Kidney epithelial cell (primary cell): ENCODE measurements at regions not wholly inside any gene's neighbourhood (a gene's known extent, or its start where the extent isn't known, plus 50 kb on each side); places are given as distances from the start of the nearest gene placed in this dataset.

Experiments used
- DNase-seq: peaks from one replicate; pipeline ENCODE4 v3.0.0-alpha.2; 2010; ENCODE audit warnings: low read depth
- H3K27me3 ChIP-seq: 2 replicates; pipeline ENCODE4 v1.6.0; 2011; ENCODE audit warnings: low read length; ENCODE audit not compliant: control insufficient read depth, insufficient read depth
- H3K36me3 ChIP-seq: 2 replicates; pipeline ENCODE4 v1.5.1; 2011; ENCODE audit warnings: low read length; ENCODE audit not compliant: control insufficient read depth, insufficient read depth
- H3K4me3 ChIP-seq: 2 replicates; pipeline ENCODE4 v1.5.1; 2011; ENCODE audit warnings: low read depth, mild to moderate bottlenecking, control low read depth, low read length
- TF ChIP-seq, protein P1 (sequence below): IDR thresholded peaks from 2 replicates; pipeline ENCODE4 v1.5.1; 2011; ENCODE audit warnings: mild to moderate bottlenecking, moderate library complexity, low read length, control low read depth, inconsistent platforms; ENCODE audit not compliant: insufficient read depth, poor library complexity, severe bottlenecking

- Histone ChIP-seq H3K36me3 (no peaks in the 10 kb centered on the region), H3K4me3 (no peak overlapping the region), H3K27me3 (no peaks in the 10 kb centered on the region)
- TF ChIP-seq, protein P1, sequence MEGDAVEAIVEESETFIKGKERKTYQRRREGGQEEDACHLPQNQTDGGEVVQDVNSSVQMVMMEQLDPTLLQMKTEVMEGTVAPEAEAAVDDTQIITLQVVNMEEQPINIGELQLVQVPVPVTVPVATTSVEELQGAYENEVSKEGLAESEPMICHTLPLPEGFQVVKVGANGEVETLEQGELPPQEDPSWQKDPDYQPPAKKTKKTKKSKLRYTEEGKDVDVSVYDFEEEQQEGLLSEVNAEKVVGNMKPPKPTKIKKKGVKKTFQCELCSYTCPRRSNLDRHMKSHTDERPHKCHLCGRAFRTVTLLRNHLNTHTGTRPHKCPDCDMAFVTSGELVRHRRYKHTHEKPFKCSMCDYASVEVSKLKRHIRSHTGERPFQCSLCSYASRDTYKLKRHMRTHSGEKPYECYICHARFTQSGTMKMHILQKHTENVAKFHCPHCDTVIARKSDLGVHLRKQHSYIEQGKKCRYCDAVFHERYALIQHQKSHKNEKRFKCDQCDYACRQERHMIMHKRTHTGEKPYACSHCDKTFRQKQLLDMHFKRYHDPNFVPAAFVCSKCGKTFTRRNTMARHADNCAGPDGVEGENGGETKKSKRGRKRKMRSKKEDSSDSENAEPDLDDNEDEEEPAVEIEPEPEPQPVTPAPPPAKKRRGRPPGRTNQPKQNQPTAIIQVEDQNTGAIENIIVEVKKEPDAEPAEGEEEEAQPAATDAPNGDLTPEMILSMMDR, result no peak
- no peak for DNase-seq
Observed at GRCh38 chr3:154548341-154548740, 118.4 kb upstream of the GPR149 start.

- Histone ChIP-seq H3K27me3 (no peaks in the 10 kb centered on the region), H3K4me3 (no peak overlapping the region), H3K36me3 (no peaks in the 10 kb centered on the region)
- no peak for DNase-seq
- TF ChIP-seq, protein P1, result no peak
Observed at GRCh38 chr3:154542837-154543236, 112.8 kb upstream of the GPR149 start.

DNA sequence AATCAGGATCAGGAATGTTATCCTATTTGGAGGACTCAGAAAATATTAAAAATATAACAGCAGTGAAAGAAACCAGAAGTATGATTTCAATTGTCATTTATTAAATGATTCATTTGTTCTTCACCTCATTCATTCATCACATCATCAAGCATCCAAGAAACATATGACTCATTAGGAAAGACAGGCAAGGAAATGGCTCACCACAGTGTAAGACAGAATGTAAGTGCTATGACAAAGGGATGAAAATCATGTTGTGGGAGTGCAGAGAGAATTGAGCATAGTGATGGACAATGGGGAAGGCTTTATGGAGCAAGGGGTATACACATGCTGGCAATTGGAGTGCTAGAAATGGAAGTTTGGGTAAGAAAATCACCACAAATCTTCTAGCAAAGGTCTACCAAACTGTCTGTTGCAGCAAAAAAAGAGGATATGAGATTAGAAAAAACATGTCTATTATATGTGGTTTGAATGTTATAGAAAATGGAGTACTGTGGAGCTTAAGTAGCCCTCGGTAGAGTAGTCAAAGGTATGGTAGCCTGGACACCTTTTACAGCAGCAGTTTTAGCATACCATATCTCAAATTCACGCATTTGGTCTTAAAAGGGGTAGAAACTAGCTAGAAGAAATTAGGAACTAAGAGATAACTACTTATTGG, 111.1 kb upstream of the GPR149 start:
- DNase-seq, result no peak
- H3K4me3 ChIP-seq, result no peak overlapping the region
- no peaks in the 10 kb centered on the region for H3K27me3 ChIP-seq
- TF ChIP-seq, protein P1, result no peak
- H3K36me3 ChIP-seq, result no peaks in the 10 kb centered on the region

DNA sequence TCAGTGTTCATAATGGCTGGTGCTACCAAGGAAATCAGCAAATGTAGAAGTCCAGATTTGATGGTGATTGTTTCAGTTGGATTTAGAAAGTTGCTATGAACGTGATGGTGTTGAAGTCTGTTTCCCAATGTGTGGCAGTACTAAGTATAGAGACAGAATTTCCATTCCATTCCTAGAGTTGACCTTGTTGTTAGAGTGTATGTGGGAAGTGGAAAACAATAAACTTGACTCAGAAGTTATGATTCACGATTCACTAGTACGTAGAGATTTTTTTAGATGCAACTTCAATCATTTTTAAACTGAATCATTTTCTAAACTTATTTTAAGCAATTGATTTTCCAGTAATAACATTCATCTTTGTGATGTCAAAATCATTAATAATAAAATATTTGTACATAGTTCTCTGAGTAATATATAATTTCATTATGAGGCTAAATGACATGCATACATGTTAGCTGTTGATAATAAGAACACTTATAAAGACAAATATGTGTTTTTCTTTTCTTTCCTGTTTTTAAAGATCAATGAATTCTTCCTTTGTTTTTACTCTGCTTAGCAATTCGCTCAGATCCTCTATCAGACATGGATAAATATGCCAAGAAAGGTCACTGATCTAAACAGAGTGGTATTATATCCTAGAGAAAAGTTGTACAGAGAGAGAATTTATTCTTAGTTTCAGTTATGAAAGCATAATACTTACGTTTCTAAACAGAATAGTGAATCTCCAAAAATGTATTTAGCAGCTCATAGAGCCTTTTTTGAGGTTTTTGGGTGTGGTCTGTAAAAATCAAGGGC, 108.8 kb upstream of the GPR149 start:
- no peak overlapping the region for H3K4me3 ChIP-seq
- H3K36me3 ChIP-seq, result no peaks in the 10 kb centered on the region
- no peaks in the 10 kb centered on the region for H3K27me3 ChIP-seq
- TF ChIP-seq, protein P1, result no peak
- no peak for DNase-seq

DNA sequence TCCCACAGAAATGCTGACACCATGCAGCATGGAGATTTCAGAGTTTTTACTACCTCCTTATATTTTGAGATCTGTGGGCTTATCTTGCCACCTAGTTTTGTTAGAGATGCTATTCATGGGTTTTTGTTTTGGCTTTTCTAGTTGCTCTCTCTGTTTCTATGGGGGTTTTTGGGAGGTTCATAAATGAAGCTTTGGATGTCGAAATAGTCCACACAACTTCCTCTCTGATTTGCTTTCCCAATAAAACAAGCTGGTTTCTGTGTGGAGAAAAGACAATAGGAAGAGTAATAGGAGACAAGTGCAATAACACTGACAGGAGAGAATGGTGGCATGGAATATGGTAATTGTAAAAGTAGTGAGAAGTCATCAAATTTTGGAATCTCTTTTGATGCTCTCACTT, 106.8 kb upstream of the GPR149 start:
- TF ChIP-seq, protein P1, result no peak
- H3K4me3 ChIP-seq, result no peak overlapping the region
- DNase-seq, result no peak
- H3K36me3 ChIP-seq, result no peaks in the 10 kb centered on the region
- H3K27me3 ChIP-seq, result no peaks in the 10 kb centered on the region

DNA sequence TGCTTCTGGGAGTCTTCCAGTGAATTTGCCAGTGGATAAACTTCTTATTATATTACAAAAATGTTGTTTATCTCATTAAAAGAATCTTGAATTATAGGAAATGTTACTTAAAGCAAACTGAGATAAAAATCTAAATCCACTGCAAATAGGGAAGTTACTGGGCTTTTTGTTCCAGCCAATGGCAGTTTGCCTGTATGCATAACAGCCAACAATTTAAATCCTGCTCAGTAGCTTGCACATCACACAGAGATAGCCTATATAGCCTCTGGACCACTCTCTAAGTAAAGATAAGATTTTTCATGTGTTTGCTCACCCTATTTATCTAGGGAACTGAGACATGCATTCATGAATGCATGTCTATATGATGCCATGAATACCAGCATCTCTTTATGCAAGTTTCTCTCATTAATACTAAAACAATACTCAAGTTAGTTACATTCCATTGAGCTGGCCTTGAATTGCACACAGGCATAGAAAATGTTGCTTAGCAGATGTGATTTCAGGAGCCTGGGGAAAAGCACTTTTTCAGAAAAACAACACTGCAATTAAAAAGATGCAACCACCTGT, 92.1 kb upstream of the GPR149 start:
- no peaks in the 10 kb centered on the region for H3K36me3 ChIP-seq
- DNase-seq, result no peak
- TF ChIP-seq, protein P1, result no peak
- H3K27me3 ChIP-seq, result no peaks in the 10 kb centered on the region
- H3K4me3 ChIP-seq, result no peak overlapping the region
